ENCODE measurements at regions not wholly inside any gene's neighbourhood (a gene's known extent, or its start where the extent isn't known, plus 50 kb on each side); places are given as distances from the start of the nearest gene placed in this dataset.

DNA sequence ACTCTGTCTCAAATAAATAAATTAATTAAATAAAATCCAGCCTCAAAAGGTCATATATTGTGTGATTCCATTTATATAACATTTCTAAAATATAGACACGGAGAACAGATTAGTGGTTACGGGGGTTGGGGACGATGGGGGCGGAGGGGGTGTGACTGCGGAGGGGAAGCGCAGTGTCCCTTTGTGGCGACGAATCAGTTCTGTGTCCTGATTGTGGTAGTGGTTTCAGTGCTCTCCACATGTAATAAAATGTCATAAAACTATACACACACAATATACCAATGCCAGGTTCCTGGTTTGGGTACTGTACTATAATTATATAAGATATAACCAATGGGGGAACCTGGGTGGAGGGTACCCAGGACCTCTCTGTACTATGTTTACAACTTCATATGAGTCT lies 186.4 kb downstream of the ANAPC1 start:
- TF ChIP-seq, protein P1, sequence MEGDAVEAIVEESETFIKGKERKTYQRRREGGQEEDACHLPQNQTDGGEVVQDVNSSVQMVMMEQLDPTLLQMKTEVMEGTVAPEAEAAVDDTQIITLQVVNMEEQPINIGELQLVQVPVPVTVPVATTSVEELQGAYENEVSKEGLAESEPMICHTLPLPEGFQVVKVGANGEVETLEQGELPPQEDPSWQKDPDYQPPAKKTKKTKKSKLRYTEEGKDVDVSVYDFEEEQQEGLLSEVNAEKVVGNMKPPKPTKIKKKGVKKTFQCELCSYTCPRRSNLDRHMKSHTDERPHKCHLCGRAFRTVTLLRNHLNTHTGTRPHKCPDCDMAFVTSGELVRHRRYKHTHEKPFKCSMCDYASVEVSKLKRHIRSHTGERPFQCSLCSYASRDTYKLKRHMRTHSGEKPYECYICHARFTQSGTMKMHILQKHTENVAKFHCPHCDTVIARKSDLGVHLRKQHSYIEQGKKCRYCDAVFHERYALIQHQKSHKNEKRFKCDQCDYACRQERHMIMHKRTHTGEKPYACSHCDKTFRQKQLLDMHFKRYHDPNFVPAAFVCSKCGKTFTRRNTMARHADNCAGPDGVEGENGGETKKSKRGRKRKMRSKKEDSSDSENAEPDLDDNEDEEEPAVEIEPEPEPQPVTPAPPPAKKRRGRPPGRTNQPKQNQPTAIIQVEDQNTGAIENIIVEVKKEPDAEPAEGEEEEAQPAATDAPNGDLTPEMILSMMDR (IDR thresholded peaks at IDR 0.05; ENCODE audit: extremely low read depth in 1 of 2, insufficient read depth in 1 of 2, low read depth in 1 of 2, low read length in 2 of 2) = no peak
- TF ChIP-seq POLR2AphosphoS5 (IDR thresholded peaks at IDR 0.05; ENCODE audit: insufficient read depth, low read depth, low read length) = no peak
- TF ChIP-seq EZH2 (IDR thresholded peaks at IDR 0.05; ENCODE audit: borderline replicate concordance, low read depth, low read length, severe bottlenecking) = no peak
- TF ChIP-seq POLR2A (IDR thresholded peaks at IDR 0.05; ENCODE audit: low read depth, low read length) = no peak
- TF ChIP-seq FOS (IDR thresholded peaks at IDR 0.05; ENCODE audit: borderline replicate concordance, insufficient read depth, low read length) = no peak
